H9 (cell line): ENCODE measurements at regions not wholly inside any gene's neighbourhood (a gene's known extent, or its start where the extent isn't known, plus 50 kb on each side); places are given as distances from the start of the nearest gene placed in this dataset.

Experiments used
- DNase-seq: peaks from one replicate; pipeline ENCODE4 v3.0.0-alpha.2; 2017
- H2AFZ ChIP-seq: one replicate; pipeline ENCODE4 v1.6.1; 2013; ENCODE audit warnings: mild to moderate bottlenecking, low read length, control low read depth, moderate library complexity
- H2AK5ac ChIP-seq: 2 replicates; pipeline ENCODE4 v1.6.1; 2013; ENCODE audit warnings: low read length, control low read depth, mixed read lengths; ENCODE audit not compliant: insufficient read length
- H2BK120ac ChIP-seq: one replicate; pipeline ENCODE4 v1.6.1; 2013; ENCODE audit warnings: low read depth, mild to moderate bottlenecking, low read length, control low read depth, inconsistent platforms; ENCODE audit not compliant: poor library complexity, severe bottlenecking
- H2BK12ac ChIP-seq: 2 replicates; pipeline ENCODE4 v1.6.1; 2013; ENCODE audit warnings: low read length, control low read depth, mixed read lengths, low read depth; ENCODE audit not compliant: insufficient read length
- H2BK15ac ChIP-seq: 2 replicates; pipeline ENCODE4 v1.6.1; 2013; ENCODE audit warnings: low read depth, low read length, control low read depth
- H2BK20ac ChIP-seq: one replicate; pipeline ENCODE4 v1.6.1; 2013; ENCODE audit warnings: low read depth, mild to moderate bottlenecking, low read length, control low read depth, inconsistent platforms; ENCODE audit not compliant: poor library complexity, severe bottlenecking
- H2BK5ac ChIP-seq: 2 replicates; pipeline ENCODE4 v1.6.1; 2013; ENCODE audit warnings: low read length, control low read depth, mixed read lengths; ENCODE audit not compliant: insufficient read length
- H3K14ac ChIP-seq: 2 replicates; pipeline ENCODE4 v1.6.1; 2013; ENCODE audit warnings: low read length, control low read depth; ENCODE audit not compliant: insufficient read depth
- H3K18ac ChIP-seq: 2 replicates; pipeline ENCODE4 v1.6.1; 2013; ENCODE audit warnings: low read depth, mild to moderate bottlenecking, mixed read lengths, low read length, control low read depth; ENCODE audit not compliant: insufficient read length
- H3K23ac ChIP-seq: 2 replicates; pipeline ENCODE4 v1.6.1; 2013; ENCODE audit warnings: low read length, control low read depth, mixed read lengths, low read depth; ENCODE audit not compliant: insufficient read length
- H3K23me2 ChIP-seq: 2 replicates; pipeline ENCODE4 v1.6.1; 2013; ENCODE audit warnings: low read depth, mild to moderate bottlenecking, mixed read lengths, low read length, control low read depth; ENCODE audit not compliant: insufficient read length, poor library complexity, severe bottlenecking
- H3K27ac ChIP-seq: 2 replicates; pipeline ENCODE4 v1.5.1; 2013; ENCODE audit warnings: low read length, control low read depth, mixed read lengths, low read depth; ENCODE audit not compliant: insufficient read length
- H3K27me3 ChIP-seq: 2 replicates; pipeline ENCODE4 v1.6.1; 2013; ENCODE audit warnings: low read length, control low read depth, inconsistent platforms; ENCODE audit not compliant: insufficient read depth
- H3K4ac ChIP-seq: 2 replicates; pipeline ENCODE4 v1.6.1; 2013; ENCODE audit warnings: low read depth, mild to moderate bottlenecking, control low read depth, inconsistent platforms, low read length, moderate library complexity
- H3K4me1 ChIP-seq: 2 replicates; pipeline ENCODE4 v1.6.1; 2013; ENCODE audit warnings: low read length, control low read depth, inconsistent platforms; ENCODE audit not compliant: insufficient read depth
- H3K4me2 ChIP-seq: 2 replicates; pipeline ENCODE4 v1.6.1; 2013; ENCODE audit warnings: low read length, control low read depth, mixed read lengths; ENCODE audit not compliant: insufficient read length, insufficient read depth
- H3K56ac ChIP-seq: 2 replicates; pipeline ENCODE4 v1.6.1; 2013; ENCODE audit warnings: low read depth, mild to moderate bottlenecking, mixed read lengths, low read length, control low read depth; ENCODE audit not compliant: insufficient read length
- H3K79me1 ChIP-seq: 2 replicates; pipeline ENCODE4 v1.6.1; 2013; ENCODE audit warnings: low read depth, mild to moderate bottlenecking, moderate library complexity, low read length, control low read depth, inconsistent platforms; ENCODE audit not compliant: insufficient read depth, poor library complexity, severe bottlenecking
- H3K79me2 ChIP-seq: 2 replicates; pipeline ENCODE4 v1.6.1; 2013; ENCODE audit warnings: low read length, control low read depth, inconsistent platforms; ENCODE audit not compliant: insufficient read depth
- H3K9ac ChIP-seq: 2 replicates; pipeline ENCODE4 v1.6.1; 2013; ENCODE audit warnings: low read length, control low read depth, mixed read lengths; ENCODE audit not compliant: insufficient read length; ENCODE audit errors: extremely low read depth
- H3K9me3 ChIP-seq: one replicate; pipeline ENCODE4 v1.6.1; 2013; ENCODE audit warnings: low read depth, low read length, inconsistent platforms; ENCODE audit not compliant: control insufficient read depth
- H3T11ph ChIP-seq: one replicate; pipeline ENCODE4 v1.6.1; 2013; ENCODE audit warnings: mild to moderate bottlenecking, low read length, control low read depth, inconsistent platforms
- H4K20me1 ChIP-seq: one replicate; pipeline ENCODE4 v1.6.1; 2013; ENCODE audit not compliant: control insufficient read depth, insufficient read length, insufficient read depth
- H4K5ac ChIP-seq: 2 replicates; pipeline ENCODE4 v1.6.1; 2013; ENCODE audit warnings: low read depth, mild to moderate bottlenecking, mixed read lengths, low read length, control low read depth; ENCODE audit not compliant: insufficient read length
- H4K8ac ChIP-seq: replicated peaks from 2 replicates; pipeline ENCODE4 v1.6.1; 2013; ENCODE audit warnings: low read length, control low read depth, mixed read lengths, low read depth; ENCODE audit not compliant: insufficient read length
- H4K91ac ChIP-seq: 2 replicates; pipeline ENCODE4 v1.6.1; 2013; ENCODE audit warnings: low read depth, mild to moderate bottlenecking, moderate library complexity, mixed read lengths, low read length, control low read depth; ENCODE audit not compliant: insufficient read length
- H3K27ac Mint-ChIP-seq, 3 experiments: 2 replicates in 2 of 3; 3 replicates in 1 of 3; pipeline ENCODE4 v1.8.0; 2020 to 2021; ENCODE audit warnings: mixed read lengths in 3 of 3, mild to moderate bottlenecking in 1 of 3, moderate library complexity in 1 of 3
- H3K27me3 Mint-ChIP-seq: 2 replicates; pipeline ENCODE4 v1.8.0; 2021; ENCODE audit warnings: low read depth, mild to moderate bottlenecking, moderate library complexity, mixed read lengths
- H3K36me3 Mint-ChIP-seq, 3 experiments: 2 replicates in 2 of 3; 3 replicates in 1 of 3; pipeline ENCODE4 v1.8.0; 2020 to 2021; ENCODE audit warnings: low read depth in 3 of 3, mixed read lengths in 3 of 3; ENCODE audit not compliant: insufficient read depth in 1 of 3
- H3K4me1 Mint-ChIP-seq, 2 experiments: 2 replicates each; pipeline ENCODE4 v1.8.0; 2020; ENCODE audit warnings: mixed read lengths in 2 of 2
- H3K4me3 Mint-ChIP-seq, 2 experiments: 2 replicates in 1 of 2; 3 replicates in 1 of 2; pipeline ENCODE4 v1.8.0; 2020 to 2021; ENCODE audit warnings: mild to moderate bottlenecking in 2 of 2, mixed read lengths in 2 of 2, moderate library complexity in 1 of 2
- H3K9me3 Mint-ChIP-seq, 2 experiments: 2 replicates in 1 of 2; 3 replicates in 1 of 2; pipeline ENCODE4 v1.8.0; 2020; ENCODE audit warnings: mild to moderate bottlenecking in 2 of 2, mixed read lengths in 2 of 2, moderate library complexity in 1 of 2
- WGBS: extraction: QIAGEN DNeasy Blood & Tissue Kit; methylation state at CpG from one replicate; pipeline ENCODE4 v1.1.7; 2013; ENCODE audit warnings: missing lambda C conversion rate, low lambda C conversion rate, mixed read lengths; ENCODE audit not compliant: insufficient read length; ENCODE audit errors: extremely low coverage; 5-methylcytosine and 5-hydroxymethylcytosine counted together
- TF ChIP-seq, protein P1 (sequence below): fragments of 200-600 bp; sonication (generic); conservative IDR thresholded peaks from 3 replicates; pipeline ENCODE4 v1.8.0; 2021; ENCODE audit warnings: antibody characterized with exemption, mild to moderate bottlenecking

DNA sequence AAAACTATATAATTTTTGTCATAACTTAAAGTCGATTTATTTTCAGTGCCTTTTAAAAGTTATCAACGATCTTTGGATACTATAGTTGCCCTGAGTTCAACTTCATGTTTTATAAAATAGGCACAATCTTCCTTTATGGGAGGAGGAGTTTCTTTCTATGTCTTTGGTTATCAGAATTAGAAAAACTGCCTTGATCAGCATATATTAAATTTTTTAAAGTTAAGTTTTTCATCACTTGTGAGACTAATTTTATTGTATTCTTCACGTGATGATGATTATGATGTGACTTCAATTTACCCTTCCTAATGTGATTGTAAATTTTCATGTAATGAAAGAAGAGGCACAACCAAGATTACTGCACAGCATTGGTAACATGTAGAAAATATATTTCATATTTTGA lies 58.2 kb upstream of the TMPRSS15 start:
- H3K4me1 Mint-ChIP-seq = peaks cover 40 to 48% of the 10 kb centered on the region in 2 experiments
- H4K91ac ChIP-seq = no peak overlapping the region
- no peak overlapping the region for H4K8ac ChIP-seq
- H3K27me3 Mint-ChIP-seq = no peaks in the 10 kb centered on the region
- H3T11ph ChIP-seq = no peak overlapping the region
- H4K20me1 ChIP-seq = no peaks in the 10 kb centered on the region
- H3K4me2 ChIP-seq = no peak overlapping the region
- no peaks in the 10 kb centered on the region for H3K23me2 ChIP-seq
- peaks cover 10% of the 10 kb centered on the region in 2 experiments; a peak in 4 of 5 replicates for H3K9me3 Mint-ChIP-seq
- no peak overlapping the region for H2BK5ac ChIP-seq
- H2BK20ac ChIP-seq = no peak overlapping the region
- DNase-seq = no peak
- H3K27ac ChIP-seq = no peak overlapping the region
- H4K5ac ChIP-seq = no peak overlapping the region
- no peak overlapping the region for H2AK5ac ChIP-seq
- no peak overlapping the region for H3K56ac ChIP-seq
- no peak overlapping the region for H3K23ac ChIP-seq
- no peak overlapping the region for H3K9ac ChIP-seq
- no peak overlapping the region for H3K18ac ChIP-seq
- H2BK15ac ChIP-seq = no peak overlapping the region
- no peak overlapping the region for H2BK120ac ChIP-seq
- no peak overlapping the region for H3K4ac ChIP-seq
- no peaks in the 10 kb centered on the region for H3K79me1 ChIP-seq
- no peaks in the 10 kb centered on the region for H3K79me2 ChIP-seq
- no peak overlapping the region for H2AFZ ChIP-seq
- no peak overlapping the region for H3K14ac ChIP-seq
- H3K4me3 Mint-ChIP-seq = no peak overlapping the region
- H3K27me3 ChIP-seq = no peaks in the 10 kb centered on the region
- TF ChIP-seq, protein P1, sequence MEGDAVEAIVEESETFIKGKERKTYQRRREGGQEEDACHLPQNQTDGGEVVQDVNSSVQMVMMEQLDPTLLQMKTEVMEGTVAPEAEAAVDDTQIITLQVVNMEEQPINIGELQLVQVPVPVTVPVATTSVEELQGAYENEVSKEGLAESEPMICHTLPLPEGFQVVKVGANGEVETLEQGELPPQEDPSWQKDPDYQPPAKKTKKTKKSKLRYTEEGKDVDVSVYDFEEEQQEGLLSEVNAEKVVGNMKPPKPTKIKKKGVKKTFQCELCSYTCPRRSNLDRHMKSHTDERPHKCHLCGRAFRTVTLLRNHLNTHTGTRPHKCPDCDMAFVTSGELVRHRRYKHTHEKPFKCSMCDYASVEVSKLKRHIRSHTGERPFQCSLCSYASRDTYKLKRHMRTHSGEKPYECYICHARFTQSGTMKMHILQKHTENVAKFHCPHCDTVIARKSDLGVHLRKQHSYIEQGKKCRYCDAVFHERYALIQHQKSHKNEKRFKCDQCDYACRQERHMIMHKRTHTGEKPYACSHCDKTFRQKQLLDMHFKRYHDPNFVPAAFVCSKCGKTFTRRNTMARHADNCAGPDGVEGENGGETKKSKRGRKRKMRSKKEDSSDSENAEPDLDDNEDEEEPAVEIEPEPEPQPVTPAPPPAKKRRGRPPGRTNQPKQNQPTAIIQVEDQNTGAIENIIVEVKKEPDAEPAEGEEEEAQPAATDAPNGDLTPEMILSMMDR = no peak
- no peaks in the 10 kb centered on the region for H3K4me1 ChIP-seq
- H3K36me3 Mint-ChIP-seq = peaks cover 3 to 11% (median 4%) of the 10 kb centered on the region in 3 experiments; a peak in 6 of 7 replicates
- H3K27ac Mint-ChIP-seq = no peak overlapping the region
- H3K9me3 ChIP-seq = no peaks in the 10 kb centered on the region
- H2BK12ac ChIP-seq = no peak overlapping the region
- no CpG with 5 or more reads among the region's 3 CpGs for WGBS
